ENCODE measurements at regions not wholly inside any gene's neighbourhood (a gene's known extent, or its start where the extent isn't known, plus 50 kb on each side); places are given as distances from the start of the nearest gene placed in this dataset.

DNA sequence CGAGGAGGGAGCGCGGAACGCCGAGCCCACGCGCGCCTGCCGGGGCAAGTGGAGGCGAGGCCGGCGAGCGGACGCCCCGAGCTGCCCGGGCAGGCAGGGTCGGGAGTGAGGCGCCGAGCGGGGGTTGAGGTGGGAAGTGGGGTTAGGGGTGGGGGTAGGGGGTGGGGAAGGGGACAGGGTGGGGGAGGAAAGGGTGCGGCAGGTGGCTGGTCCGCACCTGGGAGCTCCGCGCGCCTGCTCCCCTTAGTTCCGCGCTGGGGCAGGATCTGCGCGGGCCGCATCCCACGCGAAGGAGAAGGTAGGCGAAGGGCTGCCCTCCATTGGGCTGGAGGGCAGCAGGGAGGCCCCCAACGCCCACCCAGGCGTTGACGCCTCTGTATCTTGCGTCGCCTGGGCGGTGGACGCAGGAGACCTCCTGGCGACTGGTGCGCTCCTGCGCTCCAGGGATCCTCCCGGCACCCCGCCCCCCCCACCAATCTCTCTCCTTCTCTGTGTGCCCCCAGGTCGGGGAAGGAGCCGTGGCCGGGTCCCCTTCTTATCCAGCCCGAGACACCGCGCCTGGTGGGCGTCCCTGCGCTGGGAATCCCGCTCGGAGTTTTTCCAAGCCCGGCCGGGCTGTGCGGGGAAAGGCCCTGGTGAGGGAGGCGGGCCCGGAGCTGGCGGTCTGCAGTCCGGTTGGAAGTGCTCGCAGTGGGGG, 51.3 kb upstream of the AMZ2 start:
- peak overlapping the region; percentile 73; the same call in 1 of the 2 replicates for H3K4me2 ChIP-seq
- H3K4me3 ChIP-seq (IDR thresholded peaks at IDR 0.05; ENCODE audit: insufficient read depth, low read depth, low read length): no peak overlapping the region
- H3K36me3 ChIP-seq (ENCODE audit: insufficient read depth): no peaks in the 10 kb centered on the region
- no peaks in the 10 kb centered on the region for H4K20me1 ChIP-seq (ENCODE audit: insufficient read depth)
- H3K4me1 ChIP-seq (ENCODE audit: low read depth, poor library complexity, severe bottlenecking): peaks cover 24% of the 10 kb centered on the region
- no peak overlapping the region for H3K9ac ChIP-seq
- TF ChIP-seq, protein P1, sequence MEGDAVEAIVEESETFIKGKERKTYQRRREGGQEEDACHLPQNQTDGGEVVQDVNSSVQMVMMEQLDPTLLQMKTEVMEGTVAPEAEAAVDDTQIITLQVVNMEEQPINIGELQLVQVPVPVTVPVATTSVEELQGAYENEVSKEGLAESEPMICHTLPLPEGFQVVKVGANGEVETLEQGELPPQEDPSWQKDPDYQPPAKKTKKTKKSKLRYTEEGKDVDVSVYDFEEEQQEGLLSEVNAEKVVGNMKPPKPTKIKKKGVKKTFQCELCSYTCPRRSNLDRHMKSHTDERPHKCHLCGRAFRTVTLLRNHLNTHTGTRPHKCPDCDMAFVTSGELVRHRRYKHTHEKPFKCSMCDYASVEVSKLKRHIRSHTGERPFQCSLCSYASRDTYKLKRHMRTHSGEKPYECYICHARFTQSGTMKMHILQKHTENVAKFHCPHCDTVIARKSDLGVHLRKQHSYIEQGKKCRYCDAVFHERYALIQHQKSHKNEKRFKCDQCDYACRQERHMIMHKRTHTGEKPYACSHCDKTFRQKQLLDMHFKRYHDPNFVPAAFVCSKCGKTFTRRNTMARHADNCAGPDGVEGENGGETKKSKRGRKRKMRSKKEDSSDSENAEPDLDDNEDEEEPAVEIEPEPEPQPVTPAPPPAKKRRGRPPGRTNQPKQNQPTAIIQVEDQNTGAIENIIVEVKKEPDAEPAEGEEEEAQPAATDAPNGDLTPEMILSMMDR (conservative IDR thresholded peaks at IDR 0.05; ENCODE audit: low read depth, low read length): no peak
- no peaks in the 10 kb centered on the region for H3K79me2 ChIP-seq (ENCODE audit: insufficient read depth, low read depth)
- H2AFZ ChIP-seq (ENCODE audit: low read depth): peak overlapping the region; percentile 54; the same call in 1 of the 2 replicates
- no peak overlapping the region for H3K27ac ChIP-seq
- H3K27me3 ChIP-seq (ENCODE audit: insufficient read depth, low read depth): peaks cover 31% of the 10 kb centered on the region

DNA sequence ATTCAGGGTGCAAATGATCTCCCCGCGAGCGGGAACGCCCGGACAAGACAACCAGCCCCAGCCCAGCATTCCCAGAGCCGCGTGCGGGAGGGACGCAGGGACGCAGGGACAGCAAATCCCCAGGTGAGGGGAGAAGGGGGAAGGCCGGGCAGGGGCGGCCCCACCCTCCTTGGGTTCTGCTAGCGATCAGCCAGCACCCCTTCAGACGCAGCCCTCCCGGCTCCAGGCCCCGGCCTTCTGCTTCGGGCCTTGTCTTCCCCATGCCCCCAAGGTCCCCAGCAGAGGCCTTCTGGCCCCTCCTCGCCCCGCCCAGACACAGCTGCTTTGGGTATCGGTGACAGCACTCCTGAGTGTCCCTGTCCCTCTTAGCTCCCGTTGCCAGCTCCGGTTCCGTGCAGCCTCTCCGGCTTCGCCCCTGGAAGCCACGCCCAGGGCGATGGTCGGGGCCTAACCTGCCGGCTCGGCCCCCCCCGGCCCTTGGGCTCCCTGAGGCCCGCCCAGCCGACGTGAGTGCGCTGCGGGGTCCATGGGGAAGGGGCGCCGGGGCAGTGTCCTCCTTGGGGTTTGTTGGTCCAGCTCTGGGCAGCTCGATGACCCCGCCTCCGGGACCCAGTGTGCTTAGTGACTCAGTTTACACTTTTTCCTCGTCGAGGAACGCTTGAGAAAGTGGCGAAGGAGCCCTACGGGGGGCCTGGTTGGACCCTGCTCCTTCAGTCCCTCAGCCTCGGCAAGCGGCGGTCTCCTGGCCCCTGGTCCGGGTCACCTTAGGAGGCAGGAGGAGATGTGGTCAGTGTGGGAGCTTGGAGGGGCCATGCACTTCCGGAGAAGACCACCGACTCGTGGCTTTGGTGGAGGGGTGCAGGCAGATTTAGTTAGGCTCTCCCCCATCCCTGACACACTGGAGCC, 50.5 kb upstream of the AMZ2 start:
- peaks cover 31% of the 10 kb centered on the region for H3K27me3 ChIP-seq (ENCODE audit: insufficient read depth, low read depth)
- no peaks in the 10 kb centered on the region for H3K36me3 ChIP-seq (ENCODE audit: insufficient read depth)
- no peak overlapping the region for H3K27ac ChIP-seq
- no peak overlapping the region for H3K4me3 ChIP-seq (IDR thresholded peaks at IDR 0.05; ENCODE audit: insufficient read depth, low read depth, low read length)
- no peak overlapping the region for H3K9ac ChIP-seq
- peak overlapping the region; percentile 73 for H3K4me2 ChIP-seq
- no peaks in the 10 kb centered on the region for H4K20me1 ChIP-seq (ENCODE audit: insufficient read depth)
- peaks cover 27% of the 10 kb centered on the region for H3K4me1 ChIP-seq (ENCODE audit: low read depth, poor library complexity, severe bottlenecking)
- peak overlapping the region; percentile 54; the same call in 1 of the 2 replicates for H2AFZ ChIP-seq (ENCODE audit: low read depth)
- TF ChIP-seq, protein P1 (conservative IDR thresholded peaks at IDR 0.05; ENCODE audit: low read depth, low read length): no peak
- H3K79me2 ChIP-seq (ENCODE audit: insufficient read depth, low read depth): no peaks in the 10 kb centered on the region

DNA sequence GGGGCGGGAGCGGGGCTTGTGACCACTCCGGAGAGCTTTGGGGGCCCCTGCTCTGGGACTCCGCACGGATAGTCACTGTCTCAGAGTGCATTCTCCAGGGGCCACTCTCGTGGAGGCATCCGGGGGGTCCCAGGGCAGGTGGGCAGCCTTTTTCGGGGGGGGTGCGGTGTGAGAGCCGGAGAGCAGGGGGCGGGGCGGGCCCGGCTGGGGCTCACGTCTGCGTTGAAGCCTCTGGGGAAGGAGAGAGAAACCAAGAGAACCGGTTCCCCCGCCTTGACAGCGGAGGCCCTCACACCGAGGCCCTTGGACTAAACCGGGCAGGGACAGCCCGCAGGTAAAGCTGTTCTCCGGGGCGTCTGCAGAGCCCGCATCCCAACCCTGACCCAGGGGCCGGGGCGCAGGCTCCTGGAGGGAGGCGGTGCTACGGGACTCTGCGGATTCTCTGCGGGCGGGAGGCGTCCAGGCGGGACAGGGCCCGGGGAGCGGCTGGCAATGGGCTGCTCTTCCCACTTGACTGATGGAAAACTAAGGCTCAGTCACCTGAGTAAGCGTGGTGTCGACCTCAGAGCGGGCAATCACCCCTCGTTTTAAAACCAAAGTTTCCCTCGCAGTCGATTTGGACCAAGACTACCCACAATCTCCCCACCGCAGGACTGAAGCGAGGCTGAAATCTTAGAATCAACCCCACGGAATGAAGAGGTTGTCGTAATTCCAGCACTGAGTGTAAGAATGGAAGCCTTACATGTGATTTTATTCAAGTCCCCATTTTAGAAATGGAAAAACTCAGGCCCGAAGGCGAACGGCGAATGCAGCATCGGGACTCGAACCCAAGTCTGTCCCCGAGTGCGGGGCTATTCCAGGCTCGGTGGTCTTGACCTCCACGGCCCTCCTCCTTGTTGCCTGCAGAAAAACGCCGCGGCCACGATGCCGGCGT, 49.6 kb upstream of the AMZ2 start:
- H4K20me1 ChIP-seq (ENCODE audit: insufficient read depth): no peaks in the 10 kb centered on the region
- H3K4me3 ChIP-seq (IDR thresholded peaks at IDR 0.05; ENCODE audit: insufficient read depth, low read depth, low read length): no peak overlapping the region
- H3K27ac ChIP-seq: no peak overlapping the region
- peaks cover 31% of the 10 kb centered on the region for H3K27me3 ChIP-seq (ENCODE audit: insufficient read depth, low read depth)
- H3K79me2 ChIP-seq (ENCODE audit: insufficient read depth, low read depth): no peaks in the 10 kb centered on the region
- TF ChIP-seq, protein P1 (conservative IDR thresholded peaks at IDR 0.05; ENCODE audit: low read depth, low read length): no peak
- no peak overlapping the region; the same call in 1 of the 2 replicates for H3K4me2 ChIP-seq
- peaks cover 27% of the 10 kb centered on the region for H3K4me1 ChIP-seq (ENCODE audit: low read depth, poor library complexity, severe bottlenecking)
- H3K9ac ChIP-seq: no peak overlapping the region
- H3K36me3 ChIP-seq (ENCODE audit: insufficient read depth): no peaks in the 10 kb centered on the region
- no peak overlapping the region for H2AFZ ChIP-seq (ENCODE audit: low read depth)

Data from KMS-11 (cell line).